MM.1S (cell line): ENCODE measurements at regions not wholly inside any gene's neighbourhood (a gene's known extent, or its start where the extent isn't known, plus 50 kb on each side); places are given as distances from the start of the nearest gene placed in this dataset.

ENCODE experiments used
- DNase-seq: peaks from one replicate; pipeline ENCODE4 v3.0.0-alpha.2; 2015
- H2AFZ ChIP-seq: fragments of 300-600 bp; sonication (generic); 2 replicates; pipeline ENCODE4 v1.6.0; 2016; ENCODE audit warnings: antibody characterized with exemption, low read length
- H3F3A ChIP-seq: fragments of 300-600 bp; sonication (generic); 2 replicates; pipeline ENCODE4 v1.6.1; 2016; ENCODE audit warnings: mild to moderate bottlenecking, antibody characterized with exemption, low read length, moderate library complexity, mixed read lengths; ENCODE audit not compliant: insufficient read depth
- H3K27ac ChIP-seq: fragments of 300-600 bp; sonication (generic); 2 replicates; pipeline ENCODE4 v1.5.1; 2016; ENCODE audit warnings: mild to moderate bottlenecking, low read length
- H3K27me3 ChIP-seq: fragments of 300-600 bp; sonication (generic); replicated peaks from 2 replicates; pipeline ENCODE4 v1.6.0; 2016; ENCODE audit warnings: low read length; ENCODE audit not compliant: insufficient read depth
- H3K36me3 ChIP-seq: fragments of 300-600 bp; sonication (generic); replicated peaks from 2 replicates; pipeline ENCODE4 v1.6.1; 2016; ENCODE audit warnings: mild to moderate bottlenecking, low read length, mixed read lengths; ENCODE audit not compliant: insufficient read depth
- H3K4me1 ChIP-seq: fragments of 300-600 bp; sonication (generic); 2 replicates; pipeline ENCODE4 v1.6.1; 2016; ENCODE audit warnings: low read length, mixed read lengths
- H3K4me2 ChIP-seq: fragments of 300-600 bp; sonication (generic); 2 replicates; pipeline ENCODE4 v1.6.0; 2016; ENCODE audit warnings: low read depth, low read length
- H3K4me3 ChIP-seq: fragments of 300-600 bp; sonication (generic); 2 replicates; pipeline ENCODE4 v1.5.1; 2016; ENCODE audit warnings: low read length, mixed read lengths
- H3K79me2 ChIP-seq: fragments of 300-600 bp; sonication (generic); 2 replicates; pipeline ENCODE4 v1.6.1; 2016; ENCODE audit warnings: mixed run types, low read length, mixed read lengths
- H3K9ac ChIP-seq: fragments of 300-600 bp; sonication (generic); 2 replicates; pipeline ENCODE4 v1.6.1; 2016; ENCODE audit warnings: low read length, mixed read lengths
- H3K9me2 ChIP-seq: fragments of 300-600 bp; sonication (generic); replicated peaks from 2 replicates; pipeline ENCODE4 v1.6.1; 2016; ENCODE audit warnings: mild to moderate bottlenecking, low read length, mixed read lengths; ENCODE audit not compliant: insufficient read depth
- H3K9me3 ChIP-seq: fragments of 300-600 bp; sonication (generic); replicated peaks from 2 replicates; pipeline ENCODE4 v1.6.1; 2016; ENCODE audit warnings: mild to moderate bottlenecking, low read length, mixed read lengths; ENCODE audit not compliant: insufficient read depth
- H4K20me1 ChIP-seq: fragments of 300-600 bp; sonication (generic); 2 replicates; pipeline ENCODE4 v1.6.1; 2016; ENCODE audit warnings: mild to moderate bottlenecking, low read length, moderate library complexity, mixed read lengths; ENCODE audit not compliant: insufficient read depth
- CTCF ChIP-seq: fragments of 300-600 bp; sonication (generic); IDR thresholded peaks from 2 replicates; pipeline ENCODE4 v1.5.1; 2016; ENCODE audit warnings: antibody characterized with exemption, low read length, mixed read lengths
- EZH2 ChIP-seq: fragments of 300-600 bp; sonication (generic); optimal IDR thresholded peaks from 2 replicates; pipeline ENCODE3; 2017; ENCODE audit warnings: low read depth, mild to moderate bottlenecking, antibody characterized with exemption, low read length, mixed read lengths
- EZH2phosphoT487 ChIP-seq: fragments of 300-600 bp; sonication (generic); IDR thresholded peaks from 2 replicates; pipeline ENCODE4 v1.6.1; 2018; ENCODE audit warnings: antibody characterized with exemption, low read length

GRCh38 chr7:106339513-106340246, 54.9 kb upstream of the NAMPT start:
- H3K4me3 ChIP-seq: no peak overlapping the region
- no peak overlapping the region for H3K4me2 ChIP-seq
- no peak overlapping the region for H3K9ac ChIP-seq
- no peaks in the 10 kb centered on the region for H4K20me1 ChIP-seq
- H3F3A ChIP-seq: no peaks in the 10 kb centered on the region
- TF ChIP-seq CTCF (no peak), EZH2phosphoT487 (no peak), EZH2 (no peak)
- H3K4me1 ChIP-seq: no peaks in the 10 kb centered on the region
- H3K79me2 ChIP-seq: no peaks in the 10 kb centered on the region
- H2AFZ ChIP-seq: no peak overlapping the region
- H3K9me3 ChIP-seq: no peaks in the 10 kb centered on the region
- H3K27me3 ChIP-seq: no peaks in the 10 kb centered on the region
- no peak for DNase-seq
- H3K36me3 ChIP-seq: no peaks in the 10 kb centered on the region
- H3K9me2 ChIP-seq: no peaks in the 10 kb centered on the region
- H3K27ac ChIP-seq: no peak overlapping the region

GRCh38 chr7:106337754-106338153, 53.0 kb upstream of the NAMPT start:
- no peak overlapping the region for H3K4me2 ChIP-seq
- no peaks in the 10 kb centered on the region for H3F3A ChIP-seq
- no peaks in the 10 kb centered on the region for H4K20me1 ChIP-seq
- no peak overlapping the region for H3K4me3 ChIP-seq
- no peak for DNase-seq
- no peaks in the 10 kb centered on the region for H3K4me1 ChIP-seq
- no peak for TF ChIP-seq EZH2phosphoT487
- TF ChIP-seq EZH2: no peak
- TF ChIP-seq CTCF: no peak
- no peaks in the 10 kb centered on the region for H3K27me3 ChIP-seq
- H2AFZ ChIP-seq: no peak overlapping the region
- H3K27ac ChIP-seq: no peak overlapping the region
- no peaks in the 10 kb centered on the region for H3K9me2 ChIP-seq
- H3K36me3 ChIP-seq: no peaks in the 10 kb centered on the region
- no peaks in the 10 kb centered on the region for H3K79me2 ChIP-seq
- no peaks in the 10 kb centered on the region for H3K9me3 ChIP-seq
- H3K9ac ChIP-seq: no peak overlapping the region

GRCh38 chr7:106335814-106336213, 51.0 kb upstream of the NAMPT start:
- no peak for DNase-seq
- H3K9ac ChIP-seq: no peak overlapping the region
- no peaks in the 10 kb centered on the region for H3K79me2 ChIP-seq
- H3K9me2 ChIP-seq: no peaks in the 10 kb centered on the region
- H4K20me1 ChIP-seq: no peaks in the 10 kb centered on the region
- no peaks in the 10 kb centered on the region for H3K4me1 ChIP-seq
- no peak overlapping the region for H2AFZ ChIP-seq
- no peak overlapping the region for H3K27ac ChIP-seq
- no peaks in the 10 kb centered on the region for H3F3A ChIP-seq
- TF ChIP-seq EZH2: no peak
- TF ChIP-seq EZH2phosphoT487: no peak
- TF ChIP-seq CTCF: no peak
- H3K9me3 ChIP-seq: no peaks in the 10 kb centered on the region
- no peaks in the 10 kb centered on the region for H3K27me3 ChIP-seq
- no peak overlapping the region for H3K4me2 ChIP-seq
- H3K4me3 ChIP-seq: no peak overlapping the region
- H3K36me3 ChIP-seq: no peaks in the 10 kb centered on the region
